GM19043 (cell line): ENCODE measurements at regions not wholly inside any gene's neighbourhood (a gene's known extent, or its start where the extent isn't known, plus 50 kb on each side); places are given as distances from the start of the nearest gene placed in this dataset.
"Not testable (repeated sequence)": the region's sequence is repeated elsewhere in the genome, so short reads cannot be mapped to it uniquely, and the experiment has no call there.

Source experiments
- ATAC-seq: cut with Tn5 transposase; IDR thresholded peaks from one replicate; pipeline ENCODE4 v1.9.1; 2021; ENCODE audit warnings: low read depth; ENCODE audit not compliant: unreplicated experiment

DNA sequence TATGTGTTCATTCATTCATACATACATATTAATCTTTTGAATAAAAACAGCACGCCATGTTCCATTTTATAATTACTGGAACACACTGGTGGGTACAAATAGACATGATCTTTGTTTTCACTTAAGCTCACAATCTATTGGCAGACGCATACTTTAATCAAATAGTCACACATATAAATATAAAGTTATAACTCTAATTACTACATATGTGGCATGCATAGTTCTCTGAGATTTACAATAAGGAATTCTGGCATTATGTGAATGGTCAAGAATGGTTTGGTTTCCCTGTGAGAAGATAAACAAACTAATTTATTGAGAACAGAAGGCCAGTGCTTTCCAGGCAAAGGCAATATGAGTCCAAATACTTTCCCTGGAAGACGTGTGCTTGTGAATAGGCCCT lies 576.2 kb downstream of the CDH8 start:
- no peak for ATAC-seq

DNA sequence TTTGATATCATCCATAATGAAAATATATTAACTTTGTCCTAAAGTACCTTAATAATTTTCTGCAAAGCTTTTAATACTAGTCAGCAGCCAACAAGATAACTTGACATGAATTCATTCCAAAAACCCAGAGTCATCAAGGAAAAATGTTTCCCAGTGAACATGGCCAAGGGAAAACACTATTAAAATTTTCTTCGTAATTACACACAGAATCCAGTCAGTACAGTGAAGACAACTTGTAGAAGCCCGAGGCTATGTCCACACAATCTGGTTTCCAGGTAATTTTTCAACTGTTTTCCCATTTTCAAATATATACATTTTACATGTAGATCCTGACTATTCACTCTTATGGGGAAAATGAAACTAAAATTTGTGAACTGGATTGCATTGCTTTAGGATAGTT lies 600.9 kb downstream of the CDH8 start:
- ATAC-seq: no peak

DNA sequence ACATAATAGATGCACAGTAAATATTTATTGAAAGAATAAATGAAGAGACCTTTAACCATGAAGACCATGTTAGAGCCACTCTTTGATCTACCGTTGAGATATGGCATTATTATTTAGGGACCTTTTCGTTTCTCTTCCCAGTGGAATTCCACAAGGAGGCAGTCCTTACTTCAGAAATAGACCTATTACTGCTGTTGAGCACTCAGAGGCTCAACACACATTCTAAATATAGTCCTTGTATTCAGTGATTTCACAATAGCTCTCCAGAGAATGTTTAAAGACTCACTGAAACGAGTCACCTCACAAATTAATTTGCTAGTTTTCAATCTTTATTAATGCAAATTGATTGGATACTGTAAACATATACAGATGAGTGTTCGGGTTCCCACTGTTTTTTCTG lies 603.8 kb downstream of the CDH8 start:
- no peak for ATAC-seq

DNA sequence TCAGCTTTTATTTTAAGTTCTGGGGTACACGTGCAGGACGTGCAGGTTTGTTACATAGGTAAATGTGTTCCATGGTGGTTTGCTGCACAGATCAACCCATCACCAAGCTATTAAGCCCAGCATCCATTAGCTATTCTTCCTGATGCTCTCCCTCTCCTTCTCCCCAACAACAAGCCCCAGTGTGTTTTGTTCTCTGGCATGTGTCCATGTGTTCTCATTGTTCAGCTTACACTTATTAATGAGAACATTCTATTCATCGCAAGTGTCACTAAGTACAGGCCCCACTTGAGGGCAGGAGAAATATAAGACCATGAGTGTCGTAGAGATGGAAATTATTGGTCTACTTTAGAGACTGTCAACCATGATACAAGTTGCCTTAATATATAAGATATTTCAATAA lies 615.1 kb downstream of the CDH8 start:
- ATAC-seq: no peak

DNA sequence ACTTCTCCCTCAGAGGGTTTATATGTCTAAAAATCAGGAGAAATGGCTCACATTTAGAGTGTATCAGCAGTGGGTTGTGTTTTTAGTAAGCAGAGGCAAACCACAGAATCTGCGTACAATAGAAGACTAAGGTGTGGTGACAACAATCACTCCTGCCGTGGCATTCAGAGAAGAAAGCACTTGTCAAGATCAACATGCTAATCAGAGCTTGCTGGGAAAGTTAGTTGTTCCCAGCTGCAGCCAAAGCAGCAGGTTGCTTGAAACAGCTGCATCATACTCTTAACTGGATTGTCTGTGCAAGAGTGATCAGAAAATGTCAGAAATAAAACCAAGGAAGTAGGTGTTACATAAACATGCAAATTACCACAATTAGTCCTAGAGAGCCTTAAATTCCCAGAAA lies 616.4 kb downstream of the CDH8 start:
- no peak for ATAC-seq

DNA sequence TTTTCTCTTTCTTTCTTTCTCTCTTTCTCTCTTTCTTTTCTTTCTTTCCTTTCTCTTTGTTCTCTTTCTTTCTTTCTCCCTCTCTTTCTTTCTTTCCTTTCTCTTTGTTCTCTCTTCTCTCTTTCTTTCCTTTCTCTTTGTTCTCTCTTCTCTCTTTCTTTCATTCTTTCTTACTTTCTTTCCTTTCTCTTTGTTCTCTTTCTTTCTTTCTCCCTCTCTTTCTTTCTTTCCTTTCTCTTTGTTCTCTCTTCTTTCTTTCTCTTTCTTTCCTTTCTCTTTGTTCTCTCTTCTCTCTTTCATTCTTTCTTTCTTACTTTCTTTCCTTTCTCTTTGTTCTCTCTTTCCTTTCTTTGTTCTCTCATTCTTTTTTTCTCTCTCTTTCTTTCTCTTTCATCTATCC lies 617.4 kb downstream of the CDH8 start:
- not testable (repeated sequence) for ATAC-seq

DNA sequence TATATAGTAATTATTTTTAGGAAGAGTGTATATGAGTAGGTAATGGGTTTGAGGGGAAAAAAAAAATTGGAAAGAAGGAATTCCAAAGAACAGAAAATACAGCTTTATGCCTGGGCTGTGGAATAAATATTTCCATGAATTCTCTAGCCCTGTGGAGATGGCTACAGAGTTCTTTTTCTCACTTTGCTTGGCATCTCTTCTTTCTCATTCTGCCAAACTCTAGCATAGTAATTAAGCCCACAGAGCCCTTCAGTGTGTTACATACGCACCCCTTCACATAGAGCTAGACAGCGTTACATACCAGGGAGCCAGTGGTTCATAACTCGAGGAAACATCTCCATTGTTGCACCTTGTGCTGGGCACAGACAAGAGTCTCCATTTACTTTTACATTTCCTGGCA lies 621.1 kb downstream of the CDH8 start:
- ATAC-seq: no peak

DNA sequence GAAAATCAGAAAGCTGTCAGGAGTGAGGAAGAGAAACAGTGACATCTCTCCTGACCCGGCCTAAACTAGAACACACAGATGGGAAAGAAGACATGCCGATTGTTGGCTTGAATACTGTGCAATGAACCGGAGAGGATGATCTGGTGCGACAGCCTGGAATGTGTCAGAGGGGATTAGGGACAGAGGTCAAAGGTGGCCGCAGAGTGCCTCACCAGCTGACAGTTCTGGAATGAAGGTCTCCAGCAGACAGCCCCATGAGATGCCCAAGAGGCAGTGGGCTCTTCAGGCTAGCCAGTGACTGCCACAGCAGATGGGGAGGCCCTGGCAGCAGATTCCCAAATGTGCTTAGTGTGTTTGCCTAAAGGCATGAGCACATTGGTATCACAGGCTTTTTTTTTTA lies 623.2 kb downstream of the CDH8 start:
- no peak for ATAC-seq

DNA sequence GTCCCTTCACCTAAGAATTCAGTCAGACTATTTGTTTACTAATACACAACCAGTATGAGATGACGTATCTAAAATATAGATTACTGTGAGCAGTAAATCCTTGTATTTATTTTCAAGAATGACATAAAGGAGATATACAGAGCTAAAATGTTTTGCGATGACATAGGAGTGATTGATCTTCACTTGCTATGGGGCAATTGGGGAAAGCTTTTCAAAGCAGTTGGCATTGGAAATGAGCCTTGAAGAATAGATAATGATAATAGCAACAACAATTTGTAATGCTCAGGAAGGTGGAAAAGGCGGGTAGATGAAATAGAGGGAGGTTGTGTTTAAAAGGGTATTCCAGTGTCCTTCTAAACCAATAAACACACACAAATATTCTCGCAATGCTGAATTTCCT lies 623.7 kb downstream of the CDH8 start:
- ATAC-seq: no peak

DNA sequence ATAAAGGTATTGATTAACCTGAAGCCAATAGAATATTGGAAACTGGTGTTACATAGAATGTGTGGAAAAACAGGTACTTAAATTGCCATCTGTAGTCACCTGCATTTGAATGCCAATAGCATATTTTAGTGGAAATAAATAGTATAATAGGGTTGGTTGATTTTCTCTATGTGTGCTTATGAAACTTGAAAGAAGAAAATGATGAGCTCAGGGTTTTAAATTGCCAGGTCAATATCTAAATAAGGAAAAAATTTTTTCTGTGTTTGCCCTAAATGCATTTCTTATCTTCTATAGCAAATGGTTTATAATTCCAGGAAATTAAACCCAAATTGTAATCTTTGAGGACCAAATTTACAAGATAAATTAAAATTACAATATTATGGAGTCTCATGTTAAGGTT lies 626.6 kb downstream of the CDH8 start:
- no peak for ATAC-seq

DNA sequence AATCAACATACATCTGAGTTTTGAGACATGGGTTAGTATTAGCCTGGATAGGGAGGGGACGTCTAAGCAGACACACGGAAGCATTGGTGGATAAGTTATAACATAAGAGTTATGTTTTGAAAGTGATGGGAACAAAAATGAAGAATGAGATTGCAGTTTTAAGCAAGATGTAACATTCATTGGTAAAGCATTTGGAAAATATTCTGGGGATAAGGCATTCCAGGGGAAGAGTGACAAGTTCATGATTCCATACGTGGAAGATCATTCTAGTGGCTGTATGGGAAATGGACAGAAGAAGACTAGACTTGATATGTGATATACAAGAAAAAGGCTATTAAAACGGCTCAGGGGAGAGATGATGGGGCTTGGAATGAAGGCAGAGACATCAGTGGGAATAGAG lies 632.9 kb downstream of the CDH8 start:
- no peak for ATAC-seq

DNA sequence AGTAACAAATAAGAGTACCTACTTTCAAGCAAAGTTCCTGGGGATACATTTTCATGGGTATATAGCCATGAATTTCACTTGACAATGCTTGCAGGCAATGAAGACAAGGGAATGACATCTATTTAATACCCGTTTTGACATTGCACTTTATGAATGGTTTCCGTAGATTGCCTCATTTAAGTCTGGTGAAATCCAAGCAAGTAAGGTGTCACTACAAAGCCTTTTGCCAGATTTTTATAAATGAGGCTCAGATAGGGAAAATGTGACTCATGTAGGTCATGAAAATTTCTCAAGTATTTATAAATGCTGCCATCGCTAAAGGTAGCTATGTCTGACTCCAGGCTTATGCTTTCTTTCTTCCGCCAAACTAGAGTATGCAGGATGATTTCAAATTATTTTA lies 644.3 kb downstream of the CDH8 start:
- no peak for ATAC-seq

DNA sequence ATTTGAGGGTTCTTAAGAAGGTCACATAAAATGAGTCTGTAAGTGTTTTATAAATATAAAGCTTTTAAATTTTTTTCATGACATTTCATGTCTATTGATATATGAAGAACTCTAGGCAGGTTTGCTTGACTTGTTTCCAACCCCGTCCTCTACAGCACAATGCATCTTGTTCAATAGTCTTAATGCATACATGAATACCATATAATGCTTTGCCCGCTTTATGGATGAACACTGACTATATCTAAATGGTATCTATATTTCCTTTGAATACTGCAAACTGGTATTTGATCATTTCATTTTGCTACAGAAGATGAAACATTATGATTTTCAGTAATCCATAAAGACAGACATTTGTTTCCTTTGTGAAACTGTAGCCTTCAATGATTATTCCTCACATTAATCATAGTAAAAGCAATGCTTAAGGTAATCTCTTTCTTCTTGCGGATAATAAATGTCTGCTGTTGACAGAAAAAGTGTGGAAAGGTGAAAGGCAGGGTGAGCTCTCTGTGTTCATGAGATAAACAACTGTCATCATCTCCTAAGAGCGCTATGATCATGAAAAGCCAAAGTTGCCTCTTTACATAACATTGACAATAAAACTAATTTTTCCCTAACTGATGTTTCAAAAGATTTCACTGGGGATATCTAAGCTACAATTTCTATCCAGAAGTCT lies 645.1 kb downstream of the CDH8 start:
- ATAC-seq: no peak

DNA sequence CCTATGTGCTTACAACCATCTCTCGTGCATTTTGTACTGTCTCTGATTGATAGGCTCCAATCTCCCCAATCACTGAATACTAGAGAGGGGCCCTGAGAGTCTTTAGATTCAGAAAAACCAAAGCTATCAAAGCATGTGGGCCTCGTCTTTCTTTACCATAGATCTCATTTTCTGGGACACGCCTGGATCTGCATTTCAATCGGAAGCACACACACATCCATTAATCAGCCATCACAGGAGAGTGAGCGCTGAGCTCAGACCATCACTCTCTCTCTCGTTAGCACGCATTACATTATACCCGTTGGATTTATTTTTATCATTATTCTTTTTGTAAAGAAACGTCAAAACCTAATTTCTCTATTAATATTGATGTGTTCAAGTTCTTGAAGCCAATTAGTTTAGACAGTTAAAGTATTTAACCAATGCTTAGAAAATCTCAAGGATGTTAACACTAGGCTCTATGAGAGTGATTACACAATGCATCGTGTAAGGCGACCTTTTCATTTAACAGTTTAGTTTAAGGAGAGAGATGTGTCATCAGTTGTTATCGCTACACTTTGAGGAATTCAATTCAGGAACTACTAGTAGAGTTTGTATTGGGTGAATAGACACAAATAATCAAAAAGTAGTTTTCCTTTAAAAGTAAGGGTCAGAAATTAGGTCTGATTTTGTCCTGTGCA lies 650.7 kb downstream of the CDH8 start:
- no peak for ATAC-seq

DNA sequence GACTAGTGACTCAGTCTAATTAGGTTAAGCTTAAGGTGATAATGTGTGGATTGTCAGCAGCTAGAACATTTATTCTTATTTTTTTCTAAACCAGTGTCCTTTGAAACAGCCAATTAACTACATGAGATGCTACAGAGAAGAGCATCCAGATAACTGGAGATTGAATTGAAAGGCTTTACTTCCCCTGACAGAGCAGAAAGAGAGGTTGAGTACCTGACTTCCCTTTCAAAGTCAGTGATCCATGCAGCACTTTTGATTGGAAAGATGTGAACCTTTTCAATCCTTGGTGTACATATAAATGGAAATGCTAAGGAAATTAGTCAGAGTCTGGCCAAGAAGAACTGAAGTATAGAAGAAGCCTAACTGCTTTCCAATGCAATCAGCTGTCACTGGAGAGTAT lies 653.8 kb downstream of the CDH8 start:
- no peak for ATAC-seq

DNA sequence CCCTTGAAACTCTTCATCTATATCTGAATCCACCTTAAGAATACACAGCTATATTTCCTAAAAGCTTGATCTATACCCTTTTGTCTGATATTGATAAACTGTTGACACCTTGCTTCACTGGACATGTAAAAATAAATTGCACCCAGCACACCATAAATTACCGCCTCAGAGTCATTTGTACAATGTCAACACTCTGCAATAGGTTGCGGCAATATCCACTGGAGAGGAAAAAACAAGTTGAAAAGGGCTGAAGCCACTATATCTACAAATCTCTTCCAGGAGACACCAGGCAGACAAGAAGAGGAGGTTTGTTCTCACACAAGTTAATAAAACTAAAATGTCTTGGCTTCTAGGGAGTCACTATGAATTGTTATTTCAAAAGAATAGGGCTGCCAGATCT lies 656.9 kb downstream of the CDH8 start:
- ATAC-seq: no peak

DNA sequence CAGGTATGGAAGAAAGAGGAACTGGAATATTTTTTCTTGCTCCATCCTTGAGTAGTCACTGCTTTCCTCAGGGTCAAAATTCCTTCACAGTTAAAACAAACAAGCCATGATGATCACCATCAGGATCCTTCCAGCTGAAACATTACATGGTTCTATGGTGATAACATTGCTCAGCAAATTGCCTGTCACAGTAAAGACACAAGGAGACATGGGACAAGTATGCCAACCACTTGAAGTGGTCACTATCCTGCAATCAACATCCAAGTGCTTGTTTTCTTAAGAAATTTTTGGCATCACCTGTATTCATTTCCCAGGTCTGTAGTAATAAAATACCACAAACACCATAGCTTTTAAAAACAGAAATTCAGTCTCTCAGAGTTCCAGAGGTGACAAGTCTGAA lies 662.2 kb downstream of the CDH8 start:
- ATAC-seq: no peak

DNA sequence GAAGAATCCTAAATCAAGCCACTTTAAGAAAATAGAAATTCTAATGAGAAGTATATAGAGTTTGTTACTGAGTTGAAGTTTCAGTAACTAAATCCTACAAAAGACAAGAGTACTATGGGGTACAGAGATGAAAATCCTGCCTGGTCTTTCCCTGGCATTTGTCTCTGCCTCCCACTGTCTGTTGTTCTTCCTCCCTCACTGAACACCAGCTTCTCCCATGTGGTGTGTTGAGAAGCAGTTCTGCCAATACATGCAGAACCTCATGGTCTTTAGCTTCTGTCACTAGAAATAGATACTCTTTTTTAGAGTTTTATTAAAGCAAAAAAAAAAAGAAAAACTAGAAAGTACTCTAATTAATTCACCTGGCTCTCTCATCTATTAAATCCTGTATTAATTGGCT lies 664.4 kb downstream of the CDH8 start:
- no peak for ATAC-seq

DNA sequence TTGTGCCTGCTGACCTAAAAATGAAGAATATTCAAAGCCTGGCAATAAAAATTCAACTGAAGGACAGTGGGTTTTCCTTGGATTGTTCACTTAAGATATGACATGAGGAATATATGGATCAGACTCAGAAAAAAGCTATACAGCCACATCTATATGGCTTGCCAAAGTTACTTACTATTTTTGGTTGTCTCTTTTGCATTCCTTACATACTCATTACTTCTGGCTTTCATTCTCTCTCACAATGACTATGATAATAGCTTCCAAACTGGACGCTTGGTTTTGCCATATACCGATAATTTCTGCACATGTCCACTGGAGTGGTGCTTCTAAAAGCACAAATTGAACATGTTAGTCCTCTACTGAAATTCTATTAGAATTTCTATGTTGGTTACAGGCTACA lies 664.9 kb downstream of the CDH8 start:
- no peak for ATAC-seq

DNA sequence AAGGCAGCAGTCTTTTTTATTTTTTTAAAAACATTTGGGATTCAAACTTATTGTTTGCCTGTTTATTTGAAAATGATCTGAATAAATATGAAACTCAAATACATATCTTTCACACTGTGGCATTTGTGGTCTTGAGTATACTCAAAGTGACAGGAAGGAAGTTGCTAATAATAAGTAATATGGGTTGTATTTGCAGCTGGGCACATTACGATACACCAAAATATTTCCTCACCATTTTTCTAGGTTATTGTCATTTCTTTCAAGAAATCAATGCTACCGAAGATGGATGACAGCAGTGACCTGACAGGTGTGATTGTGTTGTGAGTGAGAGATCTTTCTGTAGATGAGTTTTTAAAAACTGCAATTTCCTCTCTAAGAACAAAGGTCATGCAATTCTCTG lies 665.7 kb downstream of the CDH8 start:
- ATAC-seq: no peak

DNA sequence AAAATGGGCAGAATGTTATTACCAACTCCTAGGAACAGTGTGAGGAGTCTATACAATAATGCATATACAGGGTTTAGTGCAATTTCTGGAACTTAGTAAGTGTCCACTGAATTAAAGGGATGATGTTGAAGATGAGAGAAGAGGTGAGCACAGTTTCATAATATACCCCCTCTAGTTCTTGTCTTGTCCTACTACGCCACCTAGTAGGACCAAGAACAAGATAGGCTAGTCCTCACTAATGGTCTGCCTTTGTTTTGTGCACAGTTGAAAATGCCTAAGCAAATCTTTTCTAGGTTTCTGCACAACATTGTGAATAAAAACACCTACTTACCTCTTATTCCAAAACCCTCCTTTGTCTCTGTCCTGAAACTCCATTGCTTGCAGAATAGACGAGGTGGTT lies 670.2 kb downstream of the CDH8 start:
- no peak for ATAC-seq

DNA sequence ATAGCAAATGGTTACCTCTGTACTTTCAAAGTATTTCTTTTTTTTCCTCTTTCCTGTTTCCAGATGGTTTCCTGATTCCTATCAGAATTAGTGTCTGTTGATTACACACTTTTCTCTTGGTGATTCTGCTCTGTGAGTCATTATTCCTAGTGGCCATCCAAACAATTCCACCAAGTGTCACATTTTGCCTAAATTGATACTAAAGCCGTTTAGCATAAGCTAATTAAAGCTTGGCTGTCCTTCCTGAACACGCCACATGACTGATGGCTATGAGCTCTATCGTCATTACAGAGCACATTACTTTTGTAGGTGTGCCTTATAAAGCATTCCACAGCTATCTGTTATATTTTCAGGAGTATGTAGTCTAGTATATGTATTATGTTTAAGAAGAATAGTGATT lies 671.2 kb downstream of the CDH8 start:
- no peak for ATAC-seq

DNA sequence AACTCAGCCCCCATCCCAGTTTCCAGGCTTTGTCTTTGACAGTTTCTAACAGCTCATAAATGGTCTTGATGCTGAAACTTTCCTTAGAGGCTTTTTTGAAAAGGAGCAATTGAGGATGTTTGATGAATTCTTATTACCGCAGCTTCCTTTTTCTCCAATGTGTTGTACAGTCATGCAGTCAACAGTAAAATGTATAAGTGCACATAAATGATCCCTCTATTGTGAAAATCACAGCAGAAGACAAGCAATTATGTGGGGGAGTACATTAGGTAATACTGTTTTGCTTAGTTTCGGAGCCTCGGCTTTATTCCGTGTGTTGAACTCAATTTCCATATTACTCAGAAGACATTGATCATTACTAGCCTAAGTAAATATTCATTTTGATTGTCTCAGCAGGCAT lies 673.7 kb downstream of the CDH8 start:
- no peak for ATAC-seq
